Esophagus squamous epithelium (tissue), 4 donors: ENCODE measurements at regions not wholly inside any gene's neighbourhood (a gene's known extent, or its start where the extent isn't known, plus 50 kb on each side); places are given as distances from the start of the nearest gene placed in this dataset.

ENCODE experiments used
- CTCF ChIP-seq, 6 experiments: fragments of 450-650 bp in 4 of 6; fragments of 200-600 bp in 2 of 6; sonication (generic) in 2 of 6; IDR thresholded peaks; one replicate each; pipeline ENCODE4 v1.5.1; 2016 to 2019; ENCODE audit warnings: antibody characterized with exemption in 6 of 6, mild to moderate bottlenecking in 4 of 6, moderate library complexity in 4 of 6
- POLR2A ChIP-seq, 4 donors: fragments of 450-650 bp; IDR thresholded peaks; one replicate each; pipeline ENCODE4 v1.6.1; 2017; ENCODE audit warnings: antibody characterized with exemption in 4 of 4, mild to moderate bottlenecking in 4 of 4, moderate library complexity in 3 of 4

- TF ChIP-seq CTCF (IDR thresholded peaks at IDR 0.05): no peak
- TF ChIP-seq POLR2A (IDR thresholded peaks at IDR 0.05): no peak
Measured at GRCh38 chr3:69590111-69590510, 149.2 kb upstream of the MITF start.
